ENCODE measurements at regions not wholly inside any gene's neighbourhood (a gene's known extent, or its start where the extent isn't known, plus 50 kb on each side); places are given as distances from the start of the nearest gene placed in this dataset.

DNA sequence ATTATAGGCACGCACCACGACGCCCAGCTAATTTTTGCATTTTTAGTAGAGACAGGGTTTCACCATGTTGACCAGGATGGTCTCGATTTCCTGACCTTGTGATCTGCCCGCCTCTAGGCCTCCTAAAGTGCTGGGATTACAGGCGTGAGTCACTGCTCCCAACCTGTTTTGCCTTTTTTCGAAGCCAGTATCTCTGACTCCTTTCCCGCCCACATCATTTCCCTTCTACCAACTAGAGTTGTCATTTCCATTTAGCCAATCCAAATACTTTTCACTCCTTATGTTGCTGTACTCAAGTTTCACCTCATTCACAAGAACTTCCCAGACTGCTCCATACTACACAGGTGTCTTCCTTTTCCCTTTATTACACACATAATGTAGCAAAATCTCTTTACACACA lies 502.6 kb upstream of the CDH6 start:
- Mint-ChIP-seq H3K36me3 (ENCODE audit: insufficient read depth) (no peaks in the 10 kb centered on the region), H3K9me3 (peaks cover 23% of the 10 kb centered on the region), H3K27me3 (ENCODE audit: low read depth) (no peaks in the 10 kb centered on the region)

GRCh38 chr5:30687461-30687860 lies 506.0 kb upstream of the CDH6 start:
- H3K4me3 Mint-ChIP-seq, result no peak overlapping the region
- peaks cover 24% of the 10 kb centered on the region for H3K9me3 Mint-ChIP-seq
- no peaks in the 10 kb centered on the region for H3K4me1 Mint-ChIP-seq (ENCODE audit: low read depth)
- no peaks in the 10 kb centered on the region for H3K36me3 Mint-ChIP-seq (ENCODE audit: insufficient read depth)
- ATAC-seq, result no peak
- no peaks in the 10 kb centered on the region for H3K27me3 Mint-ChIP-seq (ENCODE audit: low read depth)
- no peak for DNase-seq

More for the DNA sequence above, 502.6 kb upstream of the CDH6 start:
- ATAC-seq, result no peak
- Mint-ChIP-seq H3K4me1 (ENCODE audit: low read depth) (no peaks in the 10 kb centered on the region), H3K4me3 (no peak overlapping the region)
- DNase-seq, result no peak

DNA sequence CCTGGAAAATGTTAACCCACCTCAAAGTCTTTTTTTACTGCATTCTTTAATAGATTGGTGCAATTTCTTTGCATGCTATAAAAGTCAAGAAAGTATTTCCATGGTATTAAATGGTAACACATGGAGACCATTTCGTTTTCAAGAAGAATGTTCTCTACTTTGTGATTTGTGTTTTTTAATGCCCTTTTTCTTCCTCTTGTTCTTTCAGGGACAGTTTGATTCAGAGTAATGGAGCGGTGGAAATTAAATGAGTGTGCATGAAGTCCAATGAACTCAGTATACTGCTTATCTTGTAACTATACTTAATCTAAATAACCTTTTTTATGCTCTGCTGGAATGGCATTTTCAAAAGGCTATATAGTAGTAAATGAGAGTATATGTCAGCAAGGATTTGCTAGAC lies 507.0 kb upstream of the CDH6 start:
- no peak for ATAC-seq
- Mint-ChIP-seq H3K27me3 (ENCODE audit: low read depth) (no peaks in the 10 kb centered on the region), H3K36me3 (ENCODE audit: insufficient read depth) (no peaks in the 10 kb centered on the region), H3K4me3 (no peak overlapping the region), H3K4me1 (ENCODE audit: low read depth) (no peaks in the 10 kb centered on the region), H3K9me3 (peaks cover 26% of the 10 kb centered on the region)
- no peak for DNase-seq

- H3K4me1 Mint-ChIP-seq (ENCODE audit: low read depth), result no peaks in the 10 kb centered on the region
- DNase-seq (no peak), ATAC-seq (no peak)
- no peaks in the 10 kb centered on the region for H3K36me3 Mint-ChIP-seq (ENCODE audit: insufficient read depth)
- no peak overlapping the region for H3K4me3 Mint-ChIP-seq
- no peaks in the 10 kb centered on the region for H3K27me3 Mint-ChIP-seq (ENCODE audit: low read depth)
- peaks cover 13% of the 10 kb centered on the region for H3K9me3 Mint-ChIP-seq
These were observed 517.2 kb upstream of the CDH6 start for GRCh38 chr5:30676223-30676840.

DNA sequence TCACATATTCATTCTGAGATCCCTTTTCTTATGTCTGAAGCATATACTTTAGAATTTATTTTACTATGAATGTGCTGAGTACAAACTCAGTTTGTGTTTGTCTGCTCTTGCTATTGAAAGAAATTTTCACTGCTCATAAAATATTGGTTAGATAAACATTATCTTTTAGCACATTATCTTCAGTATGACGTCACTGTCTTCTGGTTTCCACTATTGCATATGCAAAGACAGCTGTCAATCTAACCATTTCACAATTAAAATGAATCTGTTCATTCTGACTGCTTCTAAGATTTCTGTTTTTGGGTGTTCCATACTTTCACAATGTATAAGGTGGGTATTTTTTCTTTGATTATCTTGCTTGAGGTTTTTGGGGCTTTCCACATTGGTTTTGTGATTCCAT lies 526.2 kb upstream of the CDH6 start:
- no peak for ATAC-seq
- Mint-ChIP-seq H3K9me3 (peaks cover 25% of the 10 kb centered on the region), H3K4me3 (no peak overlapping the region), H3K36me3 (ENCODE audit: insufficient read depth) (no peaks in the 10 kb centered on the region), H3K27me3 (ENCODE audit: low read depth) (no peaks in the 10 kb centered on the region), H3K4me1 (ENCODE audit: low read depth) (no peaks in the 10 kb centered on the region)
- no peak for DNase-seq

DNA sequence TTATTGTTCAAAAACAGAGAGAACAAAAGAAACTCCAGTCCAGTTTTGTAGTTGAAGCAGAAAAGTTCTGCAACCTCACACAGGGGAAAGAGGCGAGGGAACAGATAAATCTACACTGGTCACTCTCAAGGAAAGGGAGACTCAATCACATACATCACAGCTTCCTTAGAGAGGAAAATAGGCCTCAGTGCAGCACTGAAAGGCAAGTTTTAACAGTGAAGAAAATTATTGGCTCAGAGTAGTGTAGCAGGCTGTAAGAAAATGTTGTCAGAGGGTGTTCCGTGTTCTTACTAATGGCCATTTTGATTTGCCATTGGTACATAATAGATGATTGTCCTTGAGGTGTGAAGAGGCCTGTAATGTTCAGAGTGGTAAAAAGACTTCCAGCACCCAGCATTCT lies 530.0 kb upstream of the CDH6 start:
- Mint-ChIP-seq H3K4me3 (no peak overlapping the region), H3K27me3 (ENCODE audit: low read depth) (no peaks in the 10 kb centered on the region), H3K4me1 (ENCODE audit: low read depth) (no peaks in the 10 kb centered on the region)

DNA sequence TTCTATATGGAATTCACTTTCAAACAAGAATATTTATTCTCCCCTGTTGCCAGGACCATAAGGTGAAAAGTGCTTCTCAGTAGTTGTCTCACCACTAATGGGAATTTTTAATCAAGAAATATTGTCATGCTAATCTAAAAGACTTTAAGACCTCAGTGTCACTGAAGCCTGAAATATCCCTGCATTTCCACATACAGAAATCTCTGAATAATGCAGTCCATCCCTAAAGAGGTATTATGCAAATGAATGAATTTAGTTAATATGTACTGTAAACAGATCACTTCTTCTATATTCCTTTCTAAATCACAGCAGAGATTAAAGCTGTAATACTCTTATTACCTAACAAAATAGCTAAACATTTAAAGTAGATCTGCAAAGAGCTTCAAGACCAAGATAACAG lies 531.1 kb upstream of the CDH6 start:
- Mint-ChIP-seq H3K4me3 (no peak overlapping the region), H3K36me3 (ENCODE audit: insufficient read depth) (no peaks in the 10 kb centered on the region), H3K27me3 (ENCODE audit: low read depth) (no peaks in the 10 kb centered on the region), H3K9me3 (peaks cover 21% of the 10 kb centered on the region), H3K4me1 (ENCODE audit: low read depth) (no peaks in the 10 kb centered on the region)
- DNase-seq (no peak), ATAC-seq (no peak)

More for the DNA sequence above, 530.0 kb upstream of the CDH6 start:
- Mint-ChIP-seq H3K36me3 (ENCODE audit: insufficient read depth) (no peaks in the 10 kb centered on the region), H3K9me3 (peaks cover 25% of the 10 kb centered on the region)
- ATAC-seq (no peak), DNase-seq (no peak)

DNA sequence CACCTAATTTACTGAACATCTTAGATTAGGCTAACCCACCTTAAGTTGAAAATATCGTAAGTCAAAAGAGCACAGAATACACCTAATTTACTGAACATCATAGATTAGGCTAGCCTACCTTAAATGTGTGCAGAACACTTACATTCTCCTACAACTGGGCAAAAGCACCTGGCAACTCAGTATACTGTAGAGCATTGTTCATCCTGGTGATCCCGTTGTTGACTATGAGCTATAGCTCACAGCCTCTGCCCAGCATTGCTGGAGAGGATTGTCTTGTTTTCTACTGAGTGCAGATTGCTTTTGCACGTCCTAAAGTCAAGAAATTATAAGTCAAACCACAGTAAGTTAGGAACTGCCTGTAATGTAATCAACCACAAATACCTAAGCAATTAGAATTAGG lies 531.8 kb upstream of the CDH6 start:
- Mint-ChIP-seq H3K9me3 (peaks cover 17% of the 10 kb centered on the region), H3K27me3 (ENCODE audit: low read depth) (no peaks in the 10 kb centered on the region), H3K4me1 (ENCODE audit: low read depth) (no peaks in the 10 kb centered on the region), H3K36me3 (ENCODE audit: insufficient read depth) (no peaks in the 10 kb centered on the region), H3K4me3 (no peak overlapping the region)
- no peak for ATAC-seq
- no peak for DNase-seq

DNA sequence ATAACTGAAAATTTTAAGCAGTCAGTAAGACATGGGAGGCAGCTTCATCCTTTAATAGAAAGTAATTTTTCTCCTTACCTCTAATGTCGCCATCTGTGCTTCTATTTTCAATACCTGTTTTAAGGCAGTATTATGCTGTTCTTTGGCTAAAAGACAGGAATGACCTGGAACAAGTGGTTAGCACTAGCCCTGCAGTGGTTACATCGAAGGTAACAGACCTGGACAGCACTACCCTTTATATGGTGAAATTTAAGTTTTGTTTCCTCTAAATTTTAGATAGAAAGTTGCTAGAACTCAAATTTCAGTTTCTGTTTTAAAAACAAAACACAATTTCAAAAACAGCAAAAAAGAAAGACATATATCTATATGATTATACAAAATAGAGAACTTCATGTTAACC lies 534.1 kb upstream of the CDH6 start:
- Mint-ChIP-seq H3K4me3 (no peak overlapping the region), H3K27me3 (ENCODE audit: low read depth) (no peaks in the 10 kb centered on the region), H3K36me3 (ENCODE audit: insufficient read depth) (no peaks in the 10 kb centered on the region), H3K9me3 (peaks cover 10% of the 10 kb centered on the region), H3K4me1 (ENCODE audit: low read depth) (no peaks in the 10 kb centered on the region)
- no peak for ATAC-seq
- DNase-seq, result no peak

- Mint-ChIP-seq H3K4me1 (ENCODE audit: low read depth) (no peaks in the 10 kb centered on the region), H3K27me3 (ENCODE audit: low read depth) (no peaks in the 10 kb centered on the region)
These were observed 543.2 kb upstream of the CDH6 start for GRCh38 chr5:30650311-30650710.

GRCh38 chr5:30638899-30639298 lies 554.6 kb upstream of the CDH6 start:
- ATAC-seq (no peak), DNase-seq (no peak)
- no peak overlapping the region for H3K4me3 Mint-ChIP-seq
- H3K36me3 Mint-ChIP-seq (ENCODE audit: insufficient read depth), result no peaks in the 10 kb centered on the region
- H3K9me3 Mint-ChIP-seq, result peaks cover 22% of the 10 kb centered on the region
- H3K27me3 Mint-ChIP-seq (ENCODE audit: low read depth), result no peaks in the 10 kb centered on the region
- no peaks in the 10 kb centered on the region for H3K4me1 Mint-ChIP-seq (ENCODE audit: low read depth)

More at GRCh38 chr5:30650311-30650710, 543.2 kb upstream of the CDH6 start:
- peaks cover 3% of the 10 kb centered on the region for H3K9me3 Mint-ChIP-seq
- H3K36me3 Mint-ChIP-seq (ENCODE audit: insufficient read depth), result no peaks in the 10 kb centered on the region
- H3K4me3 Mint-ChIP-seq, result no peak overlapping the region
- no peak for DNase-seq
- ATAC-seq, result no peak

GRCh38 chr5:30627945-30628344 lies 565.5 kb upstream of the CDH6 start:
- DNase-seq, result no peak
- Mint-ChIP-seq H3K4me3 (no peak overlapping the region), H3K9me3 (peaks cover 13% of the 10 kb centered on the region), H3K4me1 (ENCODE audit: low read depth) (no peaks in the 10 kb centered on the region), H3K27me3 (ENCODE audit: low read depth) (no peaks in the 10 kb centered on the region), H3K36me3 (ENCODE audit: insufficient read depth) (no peaks in the 10 kb centered on the region)
- ATAC-seq, result no peak

- H3K9me3 Mint-ChIP-seq, result peaks cover 13% of the 10 kb centered on the region
- no peak overlapping the region for H3K4me3 Mint-ChIP-seq
These were observed 566.9 kb upstream of the CDH6 start for GRCh38 chr5:30626557-30626956.

GRCh38 chr5:30620481-30621085 lies 572.9 kb upstream of the CDH6 start:
- H3K4me1 Mint-ChIP-seq (ENCODE audit: low read depth), result no peaks in the 10 kb centered on the region
- H3K27me3 Mint-ChIP-seq (ENCODE audit: low read depth), result no peaks in the 10 kb centered on the region
- no peak overlapping the region for H3K4me3 Mint-ChIP-seq
- no peaks in the 10 kb centered on the region for H3K36me3 Mint-ChIP-seq (ENCODE audit: insufficient read depth)
- ATAC-seq (no peak), DNase-seq (no peak)
- H3K9me3 Mint-ChIP-seq, result peaks cover 27% of the 10 kb centered on the region

More at GRCh38 chr5:30626557-30626956, 566.9 kb upstream of the CDH6 start:
- H3K4me1 Mint-ChIP-seq (ENCODE audit: low read depth), result no peaks in the 10 kb centered on the region
- ATAC-seq (no peak), DNase-seq (no peak)
- H3K36me3 Mint-ChIP-seq (ENCODE audit: insufficient read depth), result no peaks in the 10 kb centered on the region
- no peaks in the 10 kb centered on the region for H3K27me3 Mint-ChIP-seq (ENCODE audit: low read depth)

- ATAC-seq (no peak), DNase-seq (no peak)
- no peaks in the 10 kb centered on the region for H3K27me3 Mint-ChIP-seq (ENCODE audit: low read depth)
- peaks cover 18% of the 10 kb centered on the region for H3K9me3 Mint-ChIP-seq
- H3K36me3 Mint-ChIP-seq (ENCODE audit: insufficient read depth), result no peaks in the 10 kb centered on the region
- no peaks in the 10 kb centered on the region for H3K4me1 Mint-ChIP-seq (ENCODE audit: low read depth)
- H3K4me3 Mint-ChIP-seq, result no peak overlapping the region
These were observed 585.0 kb upstream of the CDH6 start for GRCh38 chr5:30608501-30608900.

All from activated T-cell treated with anti-CD3 and anti-CD28 coated beads, Interleukin-2, amount 50 U/mL, for 4 hours (primary cell).